ENCODE measurements at regions not wholly inside any gene's neighbourhood (a gene's known extent, or its start where the extent isn't known, plus 50 kb on each side); places are given as distances from the start of the nearest gene placed in this dataset.

GRCh38 chr6:113128661-113129060, 728.5 kb upstream of the MARCKS start:
- DNase-seq (ENCODE audit: low spot score) (no peak), ATAC-seq (ENCODE audit: low FRiP score) (no peak)
- TF ChIP-seq CTCF (IDR thresholded peaks at IDR 0.05): no peak

- DNase-seq (ENCODE audit: low spot score) (no peak), ATAC-seq (ENCODE audit: low FRiP score) (peak; percentile 19)
- no peak for TF ChIP-seq CTCF (IDR thresholded peaks at IDR 0.05)
Observed at GRCh38 chr6:113129991-113130390, 727.2 kb upstream of the MARCKS start.

- no peak for DNase-seq (ENCODE audit: low spot score)
- no peak for TF ChIP-seq CTCF (IDR thresholded peaks at IDR 0.05)
- ATAC-seq (ENCODE audit: low FRiP score): peak; percentile 51
Observed at GRCh38 chr6:113137426-113137825, 719.7 kb upstream of the MARCKS start.

- DNase-seq (ENCODE audit: low spot score) (no peak), ATAC-seq (ENCODE audit: low FRiP score) (no peak)
- no peak for TF ChIP-seq CTCF (IDR thresholded peaks at IDR 0.05)
Observed at GRCh38 chr6:113140721-113141120, 716.4 kb upstream of the MARCKS start.

GRCh38 chr6:113141901-113142300, 715.2 kb upstream of the MARCKS start:
- no peak for ATAC-seq (ENCODE audit: low FRiP score)
- no peak for TF ChIP-seq CTCF (IDR thresholded peaks at IDR 0.05)
- no peak for DNase-seq (ENCODE audit: low spot score)

- no peak for DNase-seq (ENCODE audit: low spot score)
- TF ChIP-seq CTCF (IDR thresholded peaks at IDR 0.05): no peak
- no peak for ATAC-seq (ENCODE audit: low FRiP score)
Observed at GRCh38 chr6:113142671-113143174, 714.4 kb upstream of the MARCKS start.

GRCh38 chr6:113143206-113143605, 713.9 kb upstream of the MARCKS start:
- no peak for DNase-seq (ENCODE audit: low spot score)
- TF ChIP-seq CTCF (IDR thresholded peaks at IDR 0.05): no peak
- ATAC-seq (ENCODE audit: low FRiP score): no peak
